NCI-H82 treated with DMSO at 0.1 percent for 48 hours (cell line): ENCODE measurements at regions not wholly inside any gene's neighbourhood (a gene's known extent, or its start where the extent isn't known, plus 50 kb on each side); places are given as distances from the start of the nearest gene placed in this dataset.
"Not testable (repeated sequence)": the region's sequence is repeated elsewhere in the genome, so short reads cannot be mapped to it uniquely, and the experiment has no call there.

Experiments used
- DNase-seq: peaks from one replicate; lab custom pipeline; 2025; ENCODE audit not compliant: unreplicated experiment; lab: John Stamatoyannopoulos, UW

DNA sequence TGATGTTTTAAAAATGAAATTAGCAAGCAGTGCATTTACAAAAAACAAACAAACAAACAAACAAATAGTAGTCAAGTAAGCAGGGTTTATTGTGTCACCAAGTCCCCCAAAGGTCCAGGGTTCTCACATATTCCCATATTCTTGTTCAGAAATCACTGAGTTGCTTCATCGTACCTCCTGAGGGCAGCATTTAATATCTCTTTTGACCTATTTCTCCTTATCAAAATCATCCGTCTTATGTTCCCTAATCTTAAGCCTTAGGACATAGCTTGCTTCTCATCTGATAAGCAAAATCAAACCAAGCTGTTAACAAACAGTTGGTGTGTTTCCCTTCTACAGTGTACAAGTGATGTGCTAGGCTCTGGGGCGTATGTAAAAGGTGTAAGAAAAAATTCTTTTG lies 109.5 kb upstream of the MAN2A1 start:
- no peak for DNase-seq

DNA sequence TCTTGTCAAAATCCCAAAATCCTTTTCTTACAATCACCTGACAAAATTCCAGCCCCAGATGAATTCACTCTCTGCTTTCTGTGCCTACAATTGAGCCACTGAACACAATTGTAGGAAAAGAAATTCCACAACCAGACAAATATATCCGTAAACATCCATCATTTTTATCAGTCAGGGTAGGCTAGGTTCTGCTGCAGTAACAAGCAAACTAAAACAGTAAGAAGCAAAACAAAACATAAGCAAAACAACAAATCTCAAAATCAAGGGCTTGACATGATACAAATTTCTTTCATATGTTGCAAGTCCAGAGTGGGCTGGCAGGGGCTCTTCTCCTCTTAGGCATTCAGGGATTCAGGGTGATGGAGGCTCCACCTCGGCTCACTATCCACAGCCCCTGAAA lies 114.2 kb upstream of the MAN2A1 start:
- DNase-seq: no peak

GRCh38 chr5:109574985-109575384 lies 114.7 kb upstream of the MAN2A1 start:
- DNase-seq: no peak

- no peak for DNase-seq
Observed at GRCh38 chr5:109573766-109574165, 116.0 kb upstream of the MAN2A1 start.

- DNase-seq: no peak
Observed at GRCh38 chr5:109573256-109573655, 116.5 kb upstream of the MAN2A1 start.

GRCh38 chr5:109571785-109572184 lies 117.9 kb upstream of the MAN2A1 start:
- DNase-seq: no peak

DNA sequence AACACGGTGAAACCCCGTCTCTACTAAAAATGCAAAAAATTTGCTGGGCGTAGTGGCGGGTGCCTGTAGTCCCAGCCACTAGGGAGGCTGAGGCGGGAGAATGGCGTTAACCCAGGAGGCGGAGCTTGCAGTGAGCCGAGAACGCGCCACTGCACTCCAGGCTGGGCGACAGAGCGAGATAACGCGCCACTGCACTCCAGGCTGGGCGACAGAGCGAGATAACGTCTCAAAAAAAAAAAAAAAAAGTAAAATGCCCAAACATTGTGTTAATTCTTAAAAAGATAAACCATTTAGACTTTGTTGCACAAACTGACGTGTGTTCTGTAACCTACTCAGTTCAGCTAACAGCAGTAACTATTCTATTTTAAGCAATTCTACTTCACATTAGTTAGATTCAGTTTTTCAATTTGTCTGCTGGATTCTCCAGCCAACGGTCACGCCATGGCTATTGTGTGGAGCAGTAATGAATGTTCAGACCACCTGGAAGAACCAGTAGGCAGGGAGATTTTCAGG lies 119.3 kb upstream of the MAN2A1 start:
- no peak for DNase-seq

DNA sequence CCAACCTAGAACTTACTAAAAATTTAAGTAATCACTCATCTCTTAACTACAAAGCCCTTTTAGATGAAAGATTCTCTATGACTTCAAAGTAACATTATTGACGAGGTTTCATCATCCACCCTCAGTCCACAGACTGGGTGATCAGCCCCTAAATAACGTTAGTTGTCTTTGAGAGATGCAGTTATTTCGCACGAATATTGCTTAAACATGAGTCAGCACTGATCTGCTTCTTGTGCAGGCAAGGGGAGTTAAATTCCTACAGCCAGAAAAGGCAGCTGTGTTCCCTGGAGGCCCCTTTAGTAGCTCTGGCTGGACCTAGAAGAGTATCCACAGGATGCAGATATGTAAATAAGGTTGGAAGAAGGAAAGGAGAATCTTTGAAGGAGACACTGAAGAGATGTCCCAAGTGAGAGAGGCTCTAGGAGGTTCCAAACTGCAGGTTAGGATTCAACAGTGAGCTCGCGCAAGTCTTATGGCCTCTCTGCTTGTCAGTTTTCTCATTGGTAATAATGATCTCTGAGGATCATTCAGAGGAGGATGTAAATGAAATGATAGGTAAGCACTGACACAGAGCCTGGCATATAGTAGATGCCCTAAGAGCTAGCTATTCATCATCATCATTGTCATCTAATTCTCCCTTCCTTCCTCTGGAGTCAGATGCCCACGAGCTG lies 122.2 kb upstream of the MAN2A1 start:
- no peak for DNase-seq

- no peak for DNase-seq
Observed at GRCh38 chr5:109566361-109566760, 123.4 kb upstream of the MAN2A1 start.

DNA sequence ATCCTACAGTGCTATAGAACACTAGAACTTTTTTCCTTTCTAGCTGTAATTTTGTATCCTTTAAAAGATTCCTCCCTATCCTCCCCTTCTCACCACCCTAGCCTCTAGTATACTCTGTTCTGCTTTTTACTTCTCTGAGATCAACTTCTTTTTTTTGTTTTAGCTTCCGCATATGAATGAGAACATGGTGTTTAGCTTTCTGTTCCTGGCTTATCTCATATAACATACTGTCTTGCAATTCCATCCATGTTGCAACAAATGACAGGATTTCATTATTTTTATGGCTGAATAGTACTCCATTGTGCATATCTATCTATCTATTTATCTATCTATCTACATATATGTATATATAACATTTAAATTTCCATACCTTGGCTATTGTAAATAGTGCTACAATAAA lies 126.0 kb upstream of the MAN2A1 start:
- no peak for DNase-seq

DNA sequence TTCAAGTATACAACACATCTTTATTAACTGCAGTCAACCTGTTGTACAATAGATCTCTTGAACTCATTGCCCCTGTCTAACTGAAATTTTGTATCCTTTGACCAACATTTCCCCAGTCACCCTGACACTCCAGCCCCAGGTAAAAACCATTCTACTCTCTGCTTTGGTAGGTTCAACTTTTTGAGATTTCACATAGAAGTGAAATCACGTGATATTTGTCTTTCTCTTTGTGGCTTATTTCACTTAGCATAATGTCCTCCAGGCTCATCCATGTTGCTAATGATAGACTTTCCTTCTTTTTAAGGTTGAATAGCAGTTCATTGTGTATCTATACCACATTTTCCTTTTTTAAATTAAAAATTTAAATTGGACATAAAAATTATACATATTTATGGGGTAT lies 126.5 kb upstream of the MAN2A1 start:
- DNase-seq: no peak

DNA sequence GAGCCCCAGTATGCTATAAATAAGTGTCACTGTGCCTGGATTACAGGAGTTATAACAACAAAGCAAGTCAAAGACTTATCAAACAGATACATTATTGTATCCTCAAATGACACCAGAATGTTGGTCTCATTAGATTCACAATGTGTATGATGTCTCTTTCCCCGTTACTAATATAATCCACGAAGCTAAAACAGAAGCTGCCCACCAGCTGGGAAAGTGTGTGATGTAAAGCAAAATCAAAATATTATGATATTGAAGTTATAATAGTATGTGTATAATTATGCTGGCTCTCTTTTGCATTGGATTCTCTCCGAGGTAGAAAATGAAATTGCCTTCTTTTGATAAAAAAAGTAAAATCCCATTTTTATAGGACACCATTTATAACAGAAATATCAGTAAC lies 127.3 kb upstream of the MAN2A1 start:
- DNase-seq: no peak

DNA sequence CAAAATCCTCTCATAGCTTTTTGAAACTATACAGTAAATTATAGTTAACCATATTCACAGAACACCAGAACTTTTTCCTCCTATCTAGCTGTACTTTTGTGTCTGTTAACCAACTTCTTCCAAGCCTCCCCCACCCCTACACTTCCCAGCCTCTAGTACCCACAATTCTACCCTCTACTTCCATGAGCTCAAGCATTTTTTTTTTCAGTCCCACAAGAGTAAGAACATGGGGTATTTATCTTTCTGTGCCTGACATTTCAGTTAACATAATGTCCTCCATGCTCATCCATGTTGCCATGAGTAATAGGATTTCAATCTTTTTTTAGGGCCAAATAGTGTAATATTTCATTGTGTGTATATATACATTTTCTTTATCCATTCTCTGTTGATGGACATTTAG lies 128.3 kb upstream of the MAN2A1 start:
- DNase-seq: no peak

- DNase-seq: no peak
Observed at GRCh38 chr5:109560554-109560953, 129.2 kb upstream of the MAN2A1 start.

- DNase-seq: no peak
Observed at GRCh38 chr5:109558952-109559351, 130.8 kb upstream of the MAN2A1 start.

DNA sequence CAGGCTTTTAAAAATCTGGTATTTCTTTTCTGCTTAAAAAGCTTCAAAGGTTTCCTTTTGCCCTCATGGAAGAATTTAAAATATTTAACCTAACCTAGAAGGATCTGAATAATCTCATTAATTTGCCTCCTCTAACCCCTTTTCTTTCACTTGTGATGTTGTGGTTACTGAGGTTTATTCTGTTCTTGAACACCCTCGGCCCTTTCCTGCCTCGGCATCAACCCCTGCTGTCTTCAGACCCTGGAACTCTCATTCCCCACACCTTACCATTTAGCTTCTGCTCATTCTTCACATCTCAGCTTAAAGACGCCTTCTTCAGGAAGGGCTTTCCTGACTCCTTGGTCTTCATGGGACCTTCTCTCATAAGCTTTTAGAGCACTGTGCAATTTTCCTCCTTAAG lies 131.4 kb upstream of the MAN2A1 start:
- DNase-seq: no peak

DNA sequence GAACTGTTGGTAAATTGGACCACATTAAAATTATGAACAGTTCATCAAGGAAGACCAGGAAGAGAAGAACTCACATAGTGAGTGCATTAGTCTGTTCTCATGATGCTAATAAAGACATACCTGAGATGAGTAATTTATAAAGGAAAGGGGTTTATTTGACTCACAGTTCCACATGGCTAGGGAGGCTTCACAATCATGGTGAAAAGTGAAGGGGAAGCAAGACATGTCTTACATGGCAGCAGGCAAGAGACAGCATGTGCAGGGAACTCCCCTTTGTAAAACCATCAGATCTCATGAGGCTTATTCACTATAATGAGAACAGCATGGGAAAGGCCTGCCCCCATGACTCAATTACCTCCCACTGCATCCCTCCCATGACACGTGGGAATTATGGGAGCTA lies 135.9 kb upstream of the MAN2A1 start:
- DNase-seq: no peak

DNA sequence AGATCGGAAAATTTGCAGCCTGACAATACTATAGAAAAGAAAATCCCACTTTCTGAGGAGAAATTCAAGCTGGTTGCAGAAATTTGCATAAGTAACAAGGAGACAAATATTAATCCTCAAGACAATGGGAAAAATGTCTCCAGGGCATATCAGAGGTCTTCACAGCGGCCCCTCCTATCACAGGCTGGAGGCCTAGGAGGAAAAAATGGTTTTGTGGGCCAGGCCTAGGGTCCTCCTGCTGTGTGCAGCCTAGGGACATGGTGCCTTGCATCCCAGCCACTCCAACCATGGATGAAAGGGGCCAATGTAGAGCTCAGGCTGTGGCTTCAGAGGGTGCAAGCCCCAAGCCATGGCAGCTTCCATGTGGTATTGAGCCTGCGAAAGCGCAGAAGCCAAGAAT lies 138.5 kb upstream of the MAN2A1 start:
- DNase-seq: not testable (repeated sequence)

DNA sequence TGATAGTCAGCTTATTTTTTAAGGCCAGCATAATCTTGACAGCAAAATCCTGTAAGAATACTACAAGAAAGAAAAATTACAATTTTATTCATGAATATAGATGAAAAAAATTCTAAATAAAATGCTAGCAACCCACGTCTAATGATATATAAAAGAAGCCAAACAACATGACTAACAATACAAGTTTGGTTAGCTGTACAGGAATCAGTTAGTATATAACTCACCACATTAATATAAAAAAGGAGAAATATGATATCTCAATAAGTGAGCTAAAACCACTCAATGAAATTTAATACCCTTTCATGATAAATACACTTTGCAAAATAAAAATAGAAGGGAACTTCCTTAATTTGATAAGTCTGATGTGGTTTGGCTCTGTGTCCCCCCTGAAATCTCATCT lies 139.7 kb upstream of the MAN2A1 start:
- DNase-seq: no peak

DNA sequence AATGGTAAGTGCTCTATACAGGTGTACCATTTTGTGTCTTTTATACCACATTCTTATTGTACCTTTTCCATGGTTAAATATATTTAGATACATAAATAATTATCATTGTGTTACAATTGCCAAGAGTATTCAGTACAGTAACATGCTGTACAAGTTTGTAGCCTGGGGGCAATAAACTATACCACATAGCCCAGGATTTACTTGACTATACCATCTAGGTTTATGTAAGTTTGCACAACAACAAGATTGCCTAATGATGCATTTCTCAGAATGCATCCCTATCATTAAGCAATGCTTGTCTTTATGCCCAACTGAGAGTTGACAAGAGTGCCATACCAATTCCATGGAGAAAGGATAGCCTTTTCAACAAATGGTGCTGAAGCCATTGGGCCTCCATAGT lies 136.7 kb upstream of the PJA2 start:
- DNase-seq: no peak

- not testable (repeated sequence) for DNase-seq
Observed at GRCh38 chr5:109544873-109545272, 135.1 kb upstream of the PJA2 start.

DNA sequence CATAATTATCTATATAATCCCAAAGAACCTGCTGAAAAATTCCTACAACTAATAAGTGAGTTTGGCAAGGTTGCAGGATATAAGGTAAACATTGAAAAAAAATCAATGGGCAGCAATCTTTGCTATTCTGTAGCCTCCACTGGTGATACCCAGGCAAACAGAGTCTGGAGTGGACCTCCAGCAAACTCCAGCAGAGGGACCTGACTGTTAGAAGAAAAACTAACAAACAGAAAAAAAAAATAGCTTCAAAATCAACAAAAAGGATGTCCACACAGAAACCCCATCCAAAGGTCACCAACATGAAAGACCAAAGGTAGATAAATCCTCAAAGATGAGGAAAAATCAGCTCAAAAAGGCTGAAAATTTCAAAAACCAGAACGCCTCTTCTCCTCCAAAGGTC lies 128.9 kb upstream of the PJA2 start:
- DNase-seq: not testable (repeated sequence)

DNA sequence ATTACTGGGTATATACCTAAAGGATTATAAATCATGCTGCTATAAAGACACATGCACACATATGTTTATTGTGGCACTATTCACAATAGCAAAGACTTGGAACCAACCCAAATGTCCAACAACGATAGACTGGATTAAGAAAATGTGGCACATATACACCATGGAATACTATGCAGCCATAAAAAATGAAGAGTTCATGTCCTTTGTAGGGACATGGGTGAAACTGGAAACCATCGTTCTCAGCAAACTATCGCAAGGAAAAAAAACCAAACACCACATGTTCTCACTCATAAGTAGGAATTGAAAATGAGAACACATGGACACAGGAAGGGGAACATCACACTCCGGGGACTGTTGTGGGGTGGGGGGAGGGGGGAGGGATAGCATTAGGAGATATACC lies 125.3 kb upstream of the PJA2 start:
- not testable (repeated sequence) for DNase-seq
